Occipital lobe (tissue), 1 donor: ENCODE measurements at regions not wholly inside any gene's neighbourhood (a gene's known extent, or its start where the extent isn't known, plus 50 kb on each side); places are given as distances from the start of the nearest gene placed in this dataset.
"Not testable (repeated sequence)": the region's sequence is repeated elsewhere in the genome, so short reads cannot be mapped to it uniquely, and the experiment has no call there.

Source experiments
- DNase-seq: peaks from one replicate; lab custom pipeline; 2025; lab: John Stamatoyannopoulos, UW

- no peak for DNase-seq
Observed at GRCh38 chr12:43252585-43252984, 299.4 kb downstream of the ADAMTS20 start.

- DNase-seq = no peak
Observed at GRCh38 chr12:43245947-43246346, 306.1 kb downstream of the ADAMTS20 start.

GRCh38 chr12:43241986-43242385, 310.0 kb downstream of the ADAMTS20 start:
- DNase-seq = no peak

- DNase-seq = no peak
Observed at GRCh38 chr12:43238281-43238680, 313.7 kb downstream of the ADAMTS20 start.

- no peak for DNase-seq
Observed at GRCh38 chr12:43237238-43237879, 314.6 kb downstream of the ADAMTS20 start.

GRCh38 chr12:43235721-43236120, 316.3 kb downstream of the ADAMTS20 start:
- no peak for DNase-seq

GRCh38 chr12:43233861-43234260, 318.1 kb downstream of the ADAMTS20 start:
- no peak for DNase-seq

- DNase-seq = no peak
Observed at GRCh38 chr12:43226151-43226550, 325.9 kb downstream of the ADAMTS20 start.

- not testable (repeated sequence) for DNase-seq
Observed at GRCh38 chr12:43224190-43224805, 327.7 kb downstream of the ADAMTS20 start.

GRCh38 chr12:43222796-43223195, 329.2 kb downstream of the ADAMTS20 start:
- DNase-seq = no peak

- DNase-seq = no peak
Observed at GRCh38 chr12:43221216-43221615, 330.8 kb downstream of the ADAMTS20 start.

GRCh38 chr12:43216490-43216889, 335.5 kb downstream of the ADAMTS20 start:
- no peak for DNase-seq

GRCh38 chr12:43214166-43214565, 337.8 kb downstream of the ADAMTS20 start:
- no peak for DNase-seq

- no peak for DNase-seq
Observed at GRCh38 chr12:43213608-43214007, 338.4 kb downstream of the ADAMTS20 start.

- no peak for DNase-seq
Observed at GRCh38 chr12:43210485-43211192, 341.4 kb downstream of the ADAMTS20 start.

- DNase-seq = no peak
Observed at GRCh38 chr12:43208627-43209026, 343.4 kb downstream of the ADAMTS20 start.

- DNase-seq = no peak
Observed at GRCh38 chr12:43208221-43208620, 343.8 kb downstream of the ADAMTS20 start.

GRCh38 chr12:43206396-43206795, 345.6 kb downstream of the ADAMTS20 start:
- DNase-seq = no peak

- no peak for DNase-seq
Observed at GRCh38 chr12:43198608-43199007, 353.4 kb downstream of the ADAMTS20 start.

GRCh38 chr12:43196268-43196907, 355.6 kb downstream of the ADAMTS20 start:
- DNase-seq = no peak

- DNase-seq = not testable (repeated sequence)
Observed at GRCh38 chr12:43193096-43193495, 358.9 kb downstream of the ADAMTS20 start.

- DNase-seq = not testable (repeated sequence)
Observed at GRCh38 chr12:43192442-43192841, 359.6 kb downstream of the ADAMTS20 start.
